ENCODE measurements at regions not wholly inside any gene's neighbourhood (a gene's known extent, or its start where the extent isn't known, plus 50 kb on each side); places are given as distances from the start of the nearest gene placed in this dataset.

DNA sequence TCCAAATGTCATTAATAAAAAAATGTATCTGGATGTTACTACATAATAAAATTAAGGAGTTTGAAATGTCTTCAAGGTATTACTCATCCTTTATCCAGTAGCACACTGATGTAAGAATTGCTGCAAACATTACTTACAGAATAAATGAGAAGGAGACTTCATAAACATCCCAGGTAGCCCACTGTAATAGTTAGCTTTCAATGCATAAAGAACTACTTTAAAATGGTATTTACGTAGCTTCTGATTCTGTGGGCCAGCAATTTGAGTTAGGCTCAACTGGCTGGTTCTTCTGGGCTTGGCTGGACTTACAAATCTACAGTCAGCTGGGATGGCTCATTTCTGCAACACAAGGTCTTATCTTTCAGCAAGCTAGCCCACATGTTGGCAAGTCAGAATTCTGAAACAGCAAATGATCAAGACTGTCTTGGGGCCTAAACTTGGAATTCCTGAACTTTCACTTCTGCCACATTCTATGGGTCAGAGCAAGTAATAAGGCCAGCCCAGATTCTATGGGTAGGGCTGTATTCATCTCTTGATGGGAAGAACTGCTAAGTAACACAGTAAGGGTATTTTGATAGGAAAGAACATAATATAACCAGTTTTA lies 522.5 kb downstream of the IQCM start (continued):
- TF ChIP-seq STAT1 (conservative IDR thresholded peaks at IDR 0.05): no peak
- TF ChIP-seq YY1 (IDR thresholded peaks at IDR 0.05; ENCODE audit: low read depth, low read length): no peak

DNA sequence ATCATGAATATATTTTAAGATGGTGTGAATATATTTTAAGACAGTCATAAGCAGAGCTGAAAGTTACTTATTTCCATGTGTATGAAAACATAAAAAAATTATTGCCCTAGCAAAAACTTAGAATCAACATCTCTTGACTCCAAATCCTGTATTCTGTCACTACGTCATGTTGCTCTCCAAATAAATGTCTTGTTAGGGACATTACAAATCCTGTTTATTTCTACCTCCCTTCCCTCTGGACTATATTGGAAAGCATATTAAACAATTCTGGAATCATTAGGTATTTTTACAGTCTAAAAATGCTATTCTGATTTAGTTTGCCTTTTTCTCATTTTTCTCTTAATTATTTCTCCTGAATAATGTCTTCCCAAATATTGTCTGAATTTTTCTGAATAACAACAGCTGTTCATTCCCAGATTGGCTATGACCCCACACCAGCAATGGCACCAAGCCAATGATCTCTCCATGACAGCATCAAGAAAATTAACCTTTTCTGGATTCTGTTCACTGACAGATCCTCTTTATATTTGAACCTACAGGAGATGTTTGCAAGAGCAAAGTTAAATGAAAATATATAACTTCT lies 523.1 kb downstream of the IQCM start:
- intact Hi-C loops (cut with micrococcal nuclease; ENCODE audit: unreplicated experiment) (no loop called here), in situ Hi-C loops (cut with MboI) (no loop called here)
- Histone ChIP-seq H3K36me3 (ENCODE audit: control insufficient read depth in 2 of 2, insufficient read depth in 2 of 2, low read length in 1 of 2) (no peaks in the 10 kb centered on the region), H3K27me3 (replicated peaks in 1 of 2; ENCODE audit: control insufficient read depth in 2 of 2, insufficient read depth in 2 of 2, low read length in 1 of 2) (no peaks in the 10 kb centered on the region), H2AFZ (ENCODE audit: control insufficient read depth, low read depth, low read length) (no peak overlapping the region), H3K27ac (ENCODE audit: control insufficient read depth, insufficient read depth) (no peak overlapping the region), H3K9ac (ENCODE audit: control insufficient read depth, insufficient read depth, low read length) (no peak overlapping the region), H3K4me2 (ENCODE audit: control insufficient read depth, insufficient read depth) (no peak overlapping the region), H3K4me3 (no peak overlapping the region), H3K79me2 (ENCODE audit: control insufficient read depth, insufficient read depth, low read length) (no peaks in the 10 kb centered on the region), H4K20me1 (ENCODE audit: control insufficient read depth, insufficient read depth) (no peaks in the 10 kb centered on the region), H3K9me3 (replicated peaks; ENCODE audit: control insufficient read depth, insufficient read depth, low read length) (no peaks in the 10 kb centered on the region), H3K4me1 (ENCODE audit: control insufficient read depth, insufficient read depth, low read length) (no peaks in the 10 kb centered on the region)
- BruUV-seq (replicated peaks): no TSS peak
- WGBS (ENCODE audit: insufficient coverage, insufficient replicate concordance, low lambda C conversion rate, missing lambda C conversion rate): 0% methylated on average over 1 of the region's 1 CpG
- no peak for ATAC-seq
- FAIRE-seq: no peak
- RAD21 ChIA-PET (ENCODE audit: unreplicated experiment): no interaction called here
- SMC1A ChIA-PET (ENCODE audit: uncharacterized antibody, unreplicated experiment): interaction anchor here (0.9 kb wide), 1 partner anchor 90 kb away, joined by 3 read pairs; no protein-coding TSS in a partner anchor
- POLR2A ChIA-PET: no interaction called here
- no peak for DNase-seq (ENCODE audit: low read depth, low spot score)
- TF ChIP-seq NR2C1 (IDR thresholded peaks at IDR 0.05): no peak
- TF ChIP-seq TCF12 (IDR thresholded peaks at IDR 0.05; ENCODE audit: low read depth, low read length): no peak
- TF ChIP-seq KAT2A (conservative IDR thresholded peaks at IDR 0.05; ENCODE audit: control insufficient read depth, low read depth, low read length): no peak
- no peak for TF ChIP-seq MTA2 (IDR thresholded peaks at IDR 0.05; ENCODE audit: low read depth)
- TF ChIP-seq JUNB (IDR thresholded peaks at IDR 0.05): no peak
- TF ChIP-seq SIN3A (IDR thresholded peaks at IDR 0.05; ENCODE audit: low read depth, low read length): no peak
- TF ChIP-seq NR2C2 (IDR thresholded peaks at IDR 0.05; ENCODE audit: borderline replicate concordance, control insufficient read depth, insufficient read length, low read depth): no peak
- no peak for TF ChIP-seq CHD1 (IDR thresholded peaks at IDR 0.05; ENCODE audit: low read depth, low read length)
- TF ChIP-seq SUPT20H (IDR thresholded peaks at IDR 0.05; ENCODE audit: borderline replicate concordance, control insufficient read depth, low read depth, low read length): no peak
- TF ChIP-seq STAT1 (conservative IDR thresholded peaks at IDR 0.05): no peak
- TF ChIP-seq, protein P1, sequence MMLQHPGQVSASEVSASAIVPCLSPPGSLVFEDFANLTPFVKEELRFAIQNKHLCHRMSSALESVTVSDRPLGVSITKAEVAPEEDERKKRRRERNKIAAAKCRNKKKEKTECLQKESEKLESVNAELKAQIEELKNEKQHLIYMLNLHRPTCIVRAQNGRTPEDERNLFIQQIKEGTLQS (IDR thresholded peaks at IDR 0.05; ENCODE audit: borderline replicate concordance, extremely low read depth, low read depth, low read length): no peak
- TF ChIP-seq NKRF (conservative IDR thresholded peaks at IDR 0.05): no peak
- no peak for TF ChIP-seq ZSCAN29 (IDR thresholded peaks at IDR 0.05)
- TF ChIP-seq SIX5 (IDR thresholded peaks at IDR 0.05; ENCODE audit: low read depth, low read length, severe bottlenecking): no peak
- TF ChIP-seq TCF7 (IDR thresholded peaks at IDR 0.05; ENCODE audit: borderline replicate concordance): no peak
- TF ChIP-seq FOXM1 (IDR thresholded peaks at IDR 0.05; ENCODE audit: low read depth, low read length): no peak
- no peak for TF ChIP-seq BACH1 (IDR thresholded peaks at IDR 0.05; ENCODE audit: borderline replicate concordance)
- no peak for TF ChIP-seq POLR2AphosphoS2 (IDR thresholded peaks at IDR 0.05; ENCODE audit: low read depth, low read length)
- TF ChIP-seq RUNX3 (IDR thresholded peaks at IDR 0.05; ENCODE audit: low read length): no peak
- CTCF ChIA-PET: no interaction called here

Measured in GM12878 (cell line).